Astrocyte of the spinal cord (primary cell): ENCODE measurements at regions not wholly inside any gene's neighbourhood (a gene's known extent, or its start where the extent isn't known, plus 50 kb on each side); places are given as distances from the start of the nearest gene placed in this dataset.

Experiments
- DNase-seq: peaks from one replicate; pipeline ENCODE4 v3.0.0; 2011; ENCODE audit warnings: low read depth, low spot score
- H3K4me3 ChIP-seq: 2 replicates; pipeline ENCODE4 v1.5.1; 2011; ENCODE audit warnings: low read depth, mild to moderate bottlenecking, low read length, moderate library complexity
- CTCF ChIP-seq: IDR thresholded peaks from 2 replicates; pipeline ENCODE4 v1.5.1; 2012; ENCODE audit warnings: low read depth, mild to moderate bottlenecking, low read length, inconsistent platforms
- in situ Hi-C: cut with HindIII; loops from 2 replicates; pipeline ENCODE4 v1.10.0; 2017; ENCODE audit warnings: low sequenced_read_pairs

GRCh38 chr7:41315764-41316163 lies 387.1 kb downstream of the INHBA start:
- peak; percentile 33 for TF ChIP-seq CTCF
- no peak overlapping the region for H3K4me3 ChIP-seq
- in situ Hi-C loops = no loop called here
- no peak for DNase-seq

GRCh38 chr7:41313171-41313570 lies 389.7 kb downstream of the INHBA start:
- in situ Hi-C loops = no loop called here
- no peak for TF ChIP-seq CTCF
- no peak for DNase-seq
- no peak overlapping the region for H3K4me3 ChIP-seq

- in situ Hi-C loops = no loop called here
- TF ChIP-seq CTCF = no peak
- H3K4me3 ChIP-seq = no peak overlapping the region
- no peak for DNase-seq
Measured at GRCh38 chr7:41312235-41312634, 390.7 kb downstream of the INHBA start.

GRCh38 chr7:41311301-41311700 lies 391.6 kb downstream of the INHBA start:
- no peak for DNase-seq
- H3K4me3 ChIP-seq = no peak overlapping the region
- TF ChIP-seq CTCF = no peak
- in situ Hi-C loops = no loop called here

- no peak for TF ChIP-seq CTCF
- DNase-seq = no peak
- in situ Hi-C loops = no loop called here
- no peak overlapping the region for H3K4me3 ChIP-seq
Measured at GRCh38 chr7:41306486-41306885, 396.4 kb downstream of the INHBA start.

GRCh38 chr7:41305001-41305400 lies 397.9 kb downstream of the INHBA start:
- no peak for DNase-seq
- in situ Hi-C loops = no loop called here
- H3K4me3 ChIP-seq = no peak overlapping the region
- no peak for TF ChIP-seq CTCF

GRCh38 chr7:41303709-41304108 lies 399.2 kb downstream of the INHBA start:
- no peak for DNase-seq
- H3K4me3 ChIP-seq = no peak overlapping the region
- no peak for TF ChIP-seq CTCF
- in situ Hi-C loops = no loop called here
